Epithelial cell of esophagus (primary cell): ENCODE measurements at regions not wholly inside any gene's neighbourhood (a gene's known extent, or its start where the extent isn't known, plus 50 kb on each side); places are given as distances from the start of the nearest gene placed in this dataset.

Experiments used
- DNase-seq: peaks from one replicate; pipeline ENCODE4 v3.0.0; 2010; ENCODE audit warnings: low read depth
- H3K4me3 ChIP-seq: 2 replicates; pipeline ENCODE4 v1.5.1; 2011; ENCODE audit warnings: mild to moderate bottlenecking, low read length, control low read depth
- CTCF ChIP-seq: IDR thresholded peaks from 2 replicates; pipeline ENCODE4 v1.5.1; 2011; ENCODE audit warnings: low read depth, mild to moderate bottlenecking, low read length, control low read depth, inconsistent platforms; ENCODE audit not compliant: insufficient read depth; ENCODE audit errors: missing control alignments

GRCh38 chr4:137106733-137107132 is 425.6 kb downstream of the PCDH18 start:
- no peak for TF ChIP-seq CTCF
- no peak overlapping the region for H3K4me3 ChIP-seq
- no peak for DNase-seq

- DNase-seq: no peak
- no peak overlapping the region for H3K4me3 ChIP-seq
- no peak for TF ChIP-seq CTCF
These were observed 426.0 kb downstream of the PCDH18 start for GRCh38 chr4:137106287-137106686.

GRCh38 chr4:137090951-137091350 is 441.3 kb downstream of the PCDH18 start:
- no peak overlapping the region for H3K4me3 ChIP-seq
- peak; percentile 58 for DNase-seq
- TF ChIP-seq CTCF: no peak

- DNase-seq: no peak
These were observed 448.6 kb downstream of the PCDH18 start for GRCh38 chr4:137083571-137084135.

GRCh38 chr4:137082061-137082460 is 450.2 kb downstream of the PCDH18 start:
- no peak for DNase-seq

More at GRCh38 chr4:137083571-137084135, 448.6 kb downstream of the PCDH18 start:
- H3K4me3 ChIP-seq: no peak overlapping the region
- no peak for TF ChIP-seq CTCF

GRCh38 chr4:137076908-137077307 is 455.4 kb downstream of the PCDH18 start:
- no peak for DNase-seq
- no peak overlapping the region for H3K4me3 ChIP-seq
- TF ChIP-seq CTCF: no peak

More at GRCh38 chr4:137082061-137082460, 450.2 kb downstream of the PCDH18 start:
- H3K4me3 ChIP-seq: no peak overlapping the region
- no peak for TF ChIP-seq CTCF

GRCh38 chr4:137075586-137075985 is 456.7 kb downstream of the PCDH18 start:
- no peak for TF ChIP-seq CTCF
- DNase-seq: no peak
- no peak overlapping the region for H3K4me3 ChIP-seq
